HUES48 (cell line): ENCODE measurements at regions not wholly inside any gene's neighbourhood (a gene's known extent, or its start where the extent isn't known, plus 50 kb on each side); places are given as distances from the start of the nearest gene placed in this dataset.

ENCODE experiments used
- H3K27ac ChIP-seq: one replicate; pipeline ENCODE4 v1.7.0; 2013; ENCODE audit warnings: low read depth, low read length, inconsistent platforms
- H3K27me3 ChIP-seq: 2 replicates; pipeline ENCODE4 v1.6.1; 2013; ENCODE audit warnings: mild to moderate bottlenecking, low read length; ENCODE audit not compliant: control insufficient read depth, insufficient read depth
- H3K36me3 ChIP-seq: 2 replicates; pipeline ENCODE4 v1.6.1; 2013; ENCODE audit warnings: low read length; ENCODE audit not compliant: control insufficient read depth, insufficient read depth
- H3K4me1 ChIP-seq: 2 replicates; pipeline ENCODE4 v1.6.1; 2013; ENCODE audit warnings: mild to moderate bottlenecking, low read length; ENCODE audit not compliant: control insufficient read depth, insufficient read depth
- H3K4me3 ChIP-seq: 2 replicates; pipeline ENCODE4 v1.5.1; 2013; ENCODE audit warnings: mild to moderate bottlenecking, low read depth, low read length
- H3K9ac ChIP-seq: 2 replicates; pipeline ENCODE4 v1.6.1; 2013; ENCODE audit warnings: mild to moderate bottlenecking, low read depth, low read length, moderate library complexity
- H3K9me3 ChIP-seq: 2 replicates; pipeline ENCODE4 v1.6.1; 2013; ENCODE audit warnings: low read length; ENCODE audit not compliant: control insufficient read depth, insufficient read depth

GRCh38 chr16:80210787-80211186, 330.0 kb upstream of the DYNLRB2 start:
- H3K36me3 ChIP-seq = no peaks in the 10 kb centered on the region
- no peak overlapping the region for H3K9ac ChIP-seq
- H3K27ac ChIP-seq = no peak overlapping the region
- H3K4me3 ChIP-seq = no peak overlapping the region
- H3K4me1 ChIP-seq = no peaks in the 10 kb centered on the region
- H3K9me3 ChIP-seq = no peaks in the 10 kb centered on the region; the same call in 1 of the 2 replicates
- no peaks in the 10 kb centered on the region for H3K27me3 ChIP-seq

- Histone ChIP-seq H3K27me3 (no peaks in the 10 kb centered on the region), H3K9ac (no peak overlapping the region), H3K36me3 (no peaks in the 10 kb centered on the region), H3K4me1 (no peaks in the 10 kb centered on the region), H3K27ac (no peak overlapping the region), H3K9me3 (no peaks in the 10 kb centered on the region; the same call in 1 of the 2 replicates), H3K4me3 (no peak overlapping the region)
Observed at GRCh38 chr16:80208743-80209142, 332.1 kb upstream of the DYNLRB2 start.

GRCh38 chr16:80208015-80208414, 332.8 kb upstream of the DYNLRB2 start:
- Histone ChIP-seq H3K9me3 (no peaks in the 10 kb centered on the region; the same call in 1 of the 2 replicates), H3K9ac (no peak overlapping the region), H3K27me3 (no peaks in the 10 kb centered on the region), H3K27ac (no peak overlapping the region), H3K4me1 (no peaks in the 10 kb centered on the region), H3K4me3 (no peak overlapping the region), H3K36me3 (no peaks in the 10 kb centered on the region)

DNA sequence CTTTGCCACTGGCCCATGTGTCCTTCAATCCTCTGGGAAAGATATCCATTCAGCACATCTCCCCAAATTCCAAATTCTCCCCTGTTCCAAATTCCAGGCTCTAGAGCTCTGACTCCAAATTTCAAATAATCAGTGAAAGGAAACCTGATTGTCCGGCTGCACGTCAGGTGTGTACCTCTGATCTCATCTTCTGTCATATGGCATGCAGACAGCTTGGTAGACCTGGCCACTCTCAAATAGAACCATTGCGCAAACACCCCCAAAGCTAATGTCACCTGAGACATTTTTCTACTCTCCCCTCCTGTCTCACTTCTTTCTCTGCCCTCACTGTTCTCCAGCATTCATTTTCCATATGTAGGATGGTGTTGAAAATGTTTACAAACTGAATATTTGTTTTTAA, 337.0 kb upstream of the DYNLRB2 start:
- no peaks in the 10 kb centered on the region; the same call in 1 of the 2 replicates for H3K9me3 ChIP-seq
- H3K27me3 ChIP-seq = no peaks in the 10 kb centered on the region
- no peaks in the 10 kb centered on the region for H3K4me1 ChIP-seq
- no peak overlapping the region for H3K27ac ChIP-seq
- H3K9ac ChIP-seq = no peak overlapping the region
- no peak overlapping the region for H3K4me3 ChIP-seq
- no peaks in the 10 kb centered on the region for H3K36me3 ChIP-seq

DNA sequence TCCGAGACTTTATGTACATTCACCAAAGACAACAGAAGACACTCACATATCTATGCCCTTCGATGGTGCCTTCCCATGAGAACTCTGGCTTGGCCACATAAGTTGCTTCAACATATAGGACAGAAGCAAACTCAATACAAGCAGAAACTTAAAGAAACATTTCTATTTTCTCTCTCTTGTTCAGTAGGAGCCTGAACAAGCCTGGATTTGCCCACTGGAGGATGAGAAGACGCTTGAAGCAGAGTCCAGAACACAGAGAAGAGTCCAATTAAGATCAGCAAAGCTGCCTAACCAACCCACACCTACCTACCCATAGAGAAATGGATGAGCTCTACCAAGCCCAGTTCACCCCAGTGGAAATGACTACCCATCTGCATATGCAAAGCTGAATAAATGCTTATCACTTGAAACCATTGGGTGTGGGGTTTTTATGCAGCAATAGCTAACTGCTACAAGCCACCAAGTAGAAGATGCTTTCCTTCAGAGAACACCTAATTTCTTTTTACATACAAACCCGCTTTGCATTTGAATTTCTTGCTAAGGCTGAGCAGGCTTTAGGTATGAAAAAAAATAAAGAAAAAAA, 337.9 kb upstream of the DYNLRB2 start:
- no peaks in the 10 kb centered on the region for H3K27me3 ChIP-seq
- no peaks in the 10 kb centered on the region; the same call in 1 of the 2 replicates for H3K9me3 ChIP-seq
- H3K27ac ChIP-seq = no peak overlapping the region
- no peaks in the 10 kb centered on the region for H3K4me1 ChIP-seq
- H3K4me3 ChIP-seq = no peak overlapping the region
- no peaks in the 10 kb centered on the region for H3K36me3 ChIP-seq
- no peak overlapping the region for H3K9ac ChIP-seq

GRCh38 chr16:80200079-80200478, 340.7 kb upstream of the DYNLRB2 start:
- Histone ChIP-seq H3K27ac (no peak overlapping the region), H3K27me3 (no peaks in the 10 kb centered on the region), H3K9ac (no peak overlapping the region), H3K9me3 (no peaks in the 10 kb centered on the region), H3K4me1 (no peaks in the 10 kb centered on the region), H3K36me3 (no peaks in the 10 kb centered on the region), H3K4me3 (no peak overlapping the region)

DNA sequence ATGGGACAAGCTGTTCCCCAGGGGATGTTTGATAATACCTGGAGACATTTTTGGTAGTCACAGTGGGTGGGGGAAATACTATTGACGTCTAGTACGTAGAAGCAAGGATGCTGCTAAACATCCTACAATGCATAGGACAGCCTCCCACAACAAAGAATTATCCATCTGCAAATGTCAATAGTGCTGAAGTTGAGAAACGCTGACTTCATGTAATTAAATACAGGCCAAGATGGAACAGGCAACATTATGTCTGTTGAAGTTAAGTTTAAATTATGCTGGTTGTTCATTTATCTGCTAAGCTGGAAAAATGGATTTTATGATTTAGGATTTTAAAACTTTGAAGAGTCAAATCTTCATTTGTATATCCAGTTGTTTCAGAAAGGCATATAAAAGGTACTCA, 341.2 kb upstream of the DYNLRB2 start:
- Histone ChIP-seq H3K27ac (no peak overlapping the region), H3K9me3 (no peaks in the 10 kb centered on the region), H3K27me3 (no peaks in the 10 kb centered on the region), H3K4me3 (no peak overlapping the region), H3K36me3 (no peaks in the 10 kb centered on the region), H3K9ac (no peak overlapping the region), H3K4me1 (no peaks in the 10 kb centered on the region)

- Histone ChIP-seq H3K4me3 (no peak overlapping the region), H3K9ac (no peak overlapping the region), H3K27me3 (no peaks in the 10 kb centered on the region), H3K27ac (no peak overlapping the region), H3K36me3 (no peaks in the 10 kb centered on the region), H3K4me1 (no peaks in the 10 kb centered on the region), H3K9me3 (no peaks in the 10 kb centered on the region)
Observed at GRCh38 chr16:80198311-80199299, 342.2 kb upstream of the DYNLRB2 start.

DNA sequence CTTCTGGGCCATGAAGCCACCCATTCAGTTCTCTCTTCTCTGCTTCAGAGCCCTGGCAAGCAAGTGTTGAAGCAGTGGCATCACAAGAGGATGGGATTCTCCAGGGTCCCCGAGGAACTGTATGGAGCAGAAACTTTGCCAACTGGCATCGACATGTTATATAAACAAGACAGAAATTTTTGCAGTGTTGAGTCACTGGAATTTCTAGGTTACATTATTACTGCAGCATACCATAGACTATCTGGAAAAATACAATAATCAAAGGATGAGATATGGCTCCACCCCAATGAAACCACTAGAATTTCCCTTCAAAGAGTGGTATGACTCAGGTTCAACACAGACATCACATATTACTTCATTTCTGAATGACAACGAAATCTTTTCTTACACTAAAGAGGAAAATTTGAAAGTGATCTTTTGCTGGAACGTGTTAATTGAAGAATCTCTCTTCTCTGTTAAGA, 343.0 kb upstream of the DYNLRB2 start:
- Histone ChIP-seq H3K9me3 (no peaks in the 10 kb centered on the region), H3K4me3 (no peak overlapping the region), H3K27me3 (no peaks in the 10 kb centered on the region), H3K4me1 (no peaks in the 10 kb centered on the region), H3K9ac (no peak overlapping the region), H3K27ac (no peak overlapping the region), H3K36me3 (no peaks in the 10 kb centered on the region)

DNA sequence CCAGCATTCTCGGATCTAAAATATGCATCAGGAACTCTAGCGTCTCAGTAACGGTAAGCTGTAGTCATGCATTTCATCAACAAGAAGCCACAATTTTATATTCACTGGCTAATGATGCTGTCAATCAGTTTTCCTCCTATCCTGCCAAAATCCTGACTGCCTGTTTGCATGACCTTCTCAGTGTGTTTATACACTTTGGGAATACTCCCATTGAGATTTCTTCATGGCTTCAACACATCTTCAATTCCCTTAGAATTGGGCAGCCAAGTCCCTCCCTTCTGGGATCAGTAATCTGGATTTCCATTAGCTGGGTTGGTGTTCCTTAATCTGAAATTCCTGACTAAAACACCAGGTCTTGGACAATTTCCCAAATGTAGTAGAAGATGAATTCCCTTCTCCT, 348.9 kb upstream of the DYNLRB2 start:
- no peak overlapping the region for H3K27ac ChIP-seq
- no peaks in the 10 kb centered on the region for H3K4me1 ChIP-seq
- H3K27me3 ChIP-seq = no peaks in the 10 kb centered on the region
- H3K9me3 ChIP-seq = no peaks in the 10 kb centered on the region
- no peaks in the 10 kb centered on the region for H3K36me3 ChIP-seq
- no peak overlapping the region for H3K4me3 ChIP-seq
- no peak overlapping the region for H3K9ac ChIP-seq
